ENCODE measurements at regions not wholly inside any gene's neighbourhood (a gene's known extent, or its start where the extent isn't known, plus 50 kb on each side); places are given as distances from the start of the nearest gene placed in this dataset.

GRCh38 chr2:118721817-118722551 lies 125.5 kb downstream of the EN1 start (continued):
- TF ChIP-seq MEIS2 (IDR thresholded peaks at IDR 0.05; ENCODE audit: partially characterized antibody) (no peak), ZNF668 (CRISPR knock-in tag; IDR thresholded peaks at IDR 0.05) (no peak), PHF8 (IDR thresholded peaks at IDR 0.05; ENCODE audit: borderline replicate concordance, low read length) (no peak), IRF2 (CRISPR knock-in tag; IDR thresholded peaks at IDR 0.05) (no peak), NFYB (IDR thresholded peaks at IDR 0.05; ENCODE audit: extremely low read depth, insufficient read length) (no peak), NR2F6 (CRISPR knock-in tag; IDR thresholded peaks at IDR 0.05) (no peak), SLC30A9 (CRISPR knock-in tag; IDR thresholded peaks at IDR 0.05) (no peak), PHB (CRISPR knock-in tag; IDR thresholded peaks at IDR 0.05) (no peak), YY1 (IDR thresholded peaks at IDR 0.05; ENCODE audit: borderline replicate concordance in 1 of 3, control insufficient read depth in 1 of 3, extremely low read depth in 1 of 3, insufficient read depth in 3 of 3, insufficient read length in 1 of 3, insufficient replicate concordance in 2 of 3, low read depth in 1 of 3, low read length in 2 of 3) (no peak), SAP30 (IDR thresholded peaks at IDR 0.05; ENCODE audit: borderline replicate concordance, insufficient read depth, low read depth, low read length, poor library complexity, severe bottlenecking) (no peak), MAFK (IDR thresholded peaks at IDR 0.05; ENCODE audit: low read length) (no peak), ZBTB49 (CRISPR knock-in tag; IDR thresholded peaks at IDR 0.05; ENCODE audit: borderline replicate concordance) (no peak), TCFL5 (CRISPR knock-in tag; conservative IDR thresholded peaks at IDR 0.05) (no peak), E2F3 (CRISPR knock-in tag; IDR thresholded peaks at IDR 0.05) (no peak), ZFPM2 (CRISPR knock-in tag; IDR thresholded peaks at IDR 0.05) (no peak), ZNF217 (CRISPR knock-in tag; IDR thresholded peaks at IDR 0.05) (no peak), USF2 (CRISPR knock-in tag; IDR thresholded peaks at IDR 0.05) (no peak), ZNF512 (tag; IDR thresholded peaks at IDR 0.05) (no peak), POLR2H (tag; IDR thresholded peaks at IDR 0.05; ENCODE audit: low read depth) (no peak), ZZZ3 (IDR thresholded peaks at IDR 0.05) (no peak), POU5F1 (IDR thresholded peaks at IDR 0.05; ENCODE audit: borderline replicate concordance, low read depth, low read length, partially characterized antibody) (no peak), PCBP2 (IDR thresholded peaks at IDR 0.05; ENCODE audit: low read depth, low read length, poor library complexity, severe bottlenecking) (no peak), HDAC1 (IDR thresholded peaks at IDR 0.05) (peak in 1 of 2 experiments; percentile 35; a peak in 1 of 4 replicates), ZNF707 (CRISPR knock-in tag; conservative IDR thresholded peaks at IDR 0.05) (no peak)

Measured in K562 (cell line).